ENCODE measurements at regions not wholly inside any gene's neighbourhood (a gene's known extent, or its start where the extent isn't known, plus 50 kb on each side); places are given as distances from the start of the nearest gene placed in this dataset.
A peak's percentile ranks its signal among the peaks of the same experiment; 100 is the strongest.
"Not testable (repeated sequence)": the region's sequence is repeated elsewhere in the genome, so short reads cannot be mapped to it uniquely, and the experiment has no call there.

DNA sequence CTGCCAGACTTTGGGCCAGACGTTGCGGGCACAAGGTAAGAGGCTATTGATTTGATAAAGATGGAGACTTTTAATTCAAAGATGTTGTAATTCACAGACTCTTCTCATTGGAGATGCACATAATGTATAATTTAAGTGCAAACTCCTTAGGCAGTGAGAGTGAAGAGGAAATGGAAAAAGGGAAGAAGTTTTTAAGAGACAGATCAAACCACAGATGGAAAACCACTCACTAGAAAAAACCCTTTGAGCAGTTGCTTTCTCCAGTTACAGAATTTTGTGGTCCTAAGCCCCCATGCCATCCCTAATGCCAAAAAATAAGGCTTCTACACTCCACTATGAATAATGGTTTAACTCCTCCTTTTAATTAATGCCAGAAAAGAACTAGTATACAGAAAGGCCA is 977.1 kb upstream of the PRKX start:
- no peak for DNase-seq (ENCODE audit: low read depth in 2 of 2)

DNA sequence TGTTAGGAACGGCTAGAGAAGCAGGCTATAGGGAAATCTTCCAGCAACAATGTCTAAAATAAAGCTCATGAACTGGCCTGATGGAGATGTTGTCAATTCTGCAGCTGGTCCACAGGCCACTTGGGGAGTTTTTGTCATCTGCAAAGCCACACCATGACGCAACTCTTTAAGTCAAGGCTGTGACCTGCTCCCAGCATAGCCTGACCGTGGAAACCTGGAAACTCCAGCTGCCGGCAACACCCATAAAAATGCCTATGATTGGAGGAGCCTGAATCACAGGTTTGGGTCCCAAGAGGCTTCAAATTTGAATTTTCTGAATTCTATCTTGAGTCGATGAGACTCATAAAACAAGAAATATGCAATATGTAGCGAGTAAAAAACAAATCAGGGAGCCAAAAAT is 969.2 kb upstream of the PRKX start:
- DNase-seq (ENCODE audit: low read depth in 2 of 2) = no peak

GRCh38 chrX:4675686-4676300 is 962.3 kb upstream of the PRKX start:
- no peak for DNase-seq (ENCODE audit: low read depth in 2 of 2)

GRCh38 chrX:4674028-4674782 is 960.8 kb upstream of the PRKX start:
- DNase-seq (ENCODE audit: low read depth in 2 of 2) = no peak

DNA sequence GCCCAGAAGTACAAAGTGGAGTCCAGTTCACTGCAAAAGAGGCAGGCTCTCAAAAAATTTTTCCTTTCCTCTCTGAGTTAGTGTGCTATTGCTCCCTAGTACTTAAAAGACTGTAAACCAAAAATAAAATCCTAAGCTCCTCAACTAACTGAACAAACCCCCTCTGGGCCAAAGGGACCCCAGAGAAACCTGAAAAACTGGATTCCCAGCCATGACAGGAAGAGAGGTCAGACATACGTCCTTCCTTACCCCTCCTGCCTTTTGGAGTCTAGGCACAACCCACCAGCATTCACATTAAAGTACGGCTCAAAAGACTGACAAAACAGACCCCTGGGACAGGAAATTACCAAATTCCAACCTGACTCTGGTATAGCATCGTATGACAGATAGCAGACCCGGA is 957.9 kb upstream of the PRKX start:
- DNase-seq (ENCODE audit: low read depth in 2 of 2) = no peak

DNA sequence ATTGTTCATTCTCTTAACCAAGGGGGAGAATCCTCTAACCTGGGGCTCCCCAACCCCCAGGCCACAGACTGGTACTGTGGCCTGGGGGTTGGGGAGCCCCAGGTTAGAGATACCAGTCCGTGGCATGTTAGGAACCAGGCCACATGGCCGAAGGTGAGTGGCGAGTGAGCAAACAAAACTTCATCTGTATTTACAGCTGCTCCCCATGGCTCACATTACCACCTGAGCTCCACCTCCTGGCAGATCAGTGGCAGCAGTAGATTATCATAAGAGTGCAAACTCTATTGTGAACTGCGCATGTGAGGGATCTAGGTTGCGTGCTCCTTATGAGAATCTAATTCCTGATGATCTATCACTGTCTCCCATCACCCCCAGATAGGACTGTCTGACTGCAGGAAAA is 957.2 kb upstream of the PRKX start:
- DNase-seq (ENCODE audit: low read depth in 2 of 2) = no peak

DNA sequence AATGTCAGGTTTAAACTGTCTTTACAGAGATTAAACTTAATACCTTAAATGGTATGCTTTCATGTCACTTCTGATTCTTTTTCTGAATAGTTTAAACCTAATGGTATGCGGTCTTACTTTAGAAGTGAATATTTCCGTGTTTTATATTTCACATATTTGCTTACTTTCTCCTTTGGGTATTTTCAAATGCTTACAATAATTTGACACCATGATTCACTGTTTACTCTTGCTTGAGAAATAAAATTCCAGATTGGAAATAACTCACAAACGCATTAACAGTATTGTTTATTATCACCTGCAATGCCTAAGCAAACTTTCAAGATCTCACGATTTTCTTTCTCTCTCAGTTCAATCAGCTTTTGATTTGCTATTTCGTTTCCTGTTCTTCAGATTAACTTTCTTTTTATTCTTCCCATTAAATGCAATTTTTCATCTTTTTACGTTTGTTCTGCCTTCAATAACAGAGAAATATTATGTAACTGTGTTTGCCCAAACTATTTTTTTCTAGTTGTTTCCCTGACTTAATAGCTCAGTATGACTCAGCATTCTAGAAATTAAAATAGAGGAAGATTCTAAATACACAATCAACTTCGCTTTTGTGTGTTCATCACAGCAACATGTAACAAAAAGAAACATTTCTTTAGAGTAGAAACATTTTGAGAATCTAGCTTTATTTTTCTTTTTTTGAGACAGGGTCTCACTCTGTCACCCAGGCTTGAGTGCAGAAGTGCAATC is 955.5 kb upstream of the PRKX start:
- no peak for DNase-seq (ENCODE audit: low read depth in 2 of 2)

GRCh38 chrX:4663085-4663484 is 949.6 kb upstream of the PRKX start:
- DNase-seq (ENCODE audit: low read depth in 2 of 2) = no peak

DNA sequence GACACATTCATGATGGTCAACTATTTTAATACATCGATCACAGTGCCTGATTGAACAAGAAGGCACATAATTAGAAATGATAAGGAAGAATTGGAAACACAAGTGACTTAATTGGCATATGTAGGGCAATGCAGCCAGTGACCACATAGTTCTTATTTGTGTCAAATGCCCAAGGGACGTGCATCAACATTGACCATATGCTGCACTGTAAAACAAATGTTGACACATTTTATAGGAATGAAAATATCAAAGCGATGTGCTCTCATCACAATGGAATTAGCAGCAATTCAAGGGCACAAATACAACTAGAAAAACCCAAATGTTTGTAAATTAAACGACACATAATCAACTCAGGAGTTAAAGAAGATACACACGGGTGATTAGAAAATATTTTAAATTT is 948.3 kb upstream of the PRKX start:
- DNase-seq (ENCODE audit: low read depth in 2 of 2) = no peak

- no peak for DNase-seq (ENCODE audit: low read depth in 2 of 2)
These were observed 943.0 kb upstream of the PRKX start for GRCh38 chrX:4656419-4656818.

GRCh38 chrX:4655743-4656142 is 942.3 kb upstream of the PRKX start:
- DNase-seq (ENCODE audit: low read depth in 2 of 2) = no peak

GRCh38 chrX:4642114-4642513 is 928.7 kb upstream of the PRKX start:
- DNase-seq (ENCODE audit: low read depth in 2 of 2) = no peak

GRCh38 chrX:4638036-4638435 is 924.6 kb upstream of the PRKX start:
- DNase-seq (ENCODE audit: low read depth in 2 of 2) = no peak

DNA sequence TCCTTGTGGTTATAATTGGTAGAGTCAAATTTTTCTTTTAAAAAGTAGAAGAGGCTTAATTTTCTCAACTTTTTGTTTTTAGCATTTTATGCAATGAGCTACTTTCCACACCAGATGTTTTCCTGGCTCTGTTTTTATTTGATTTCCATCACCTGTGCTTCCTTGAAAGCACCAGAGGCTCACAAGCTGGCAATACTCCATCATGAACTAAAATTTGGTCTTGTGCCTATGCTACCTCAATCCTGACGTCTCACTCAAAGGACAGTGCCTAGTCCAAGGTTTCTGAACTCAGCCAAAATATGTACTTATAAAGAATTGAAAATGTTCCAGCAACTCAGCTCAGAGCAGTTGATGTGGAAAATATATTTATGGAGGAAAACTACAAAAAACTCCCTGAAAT is 914.0 kb upstream of the PRKX start:
- DNase-seq (ENCODE audit: low read depth in 2 of 2) = no peak

GRCh38 chrX:4622486-4623167 is 909.2 kb upstream of the PRKX start:
- no peak for DNase-seq (ENCODE audit: low read depth in 2 of 2)

DNA sequence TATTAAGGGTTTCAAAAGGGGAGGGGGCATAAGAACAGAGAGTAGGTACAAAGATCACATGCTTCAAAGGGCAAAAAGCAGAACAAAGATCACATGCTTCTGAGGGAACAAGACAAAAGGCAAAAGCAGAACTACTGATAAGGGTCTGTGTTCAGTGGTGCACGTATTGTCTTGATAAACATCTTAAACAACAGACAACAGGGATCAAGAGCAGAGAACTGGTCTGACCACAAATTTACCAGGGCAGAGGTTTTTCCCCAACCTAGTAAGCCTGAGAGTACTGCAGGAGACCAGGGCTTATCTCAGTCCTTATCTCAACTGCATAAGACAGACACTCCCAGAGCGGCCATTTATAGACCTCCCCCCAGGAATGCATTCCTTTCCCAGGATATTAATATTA is 900.2 kb upstream of the PRKX start:
- not testable (repeated sequence) for DNase-seq (ENCODE audit: low read depth in 2 of 2)

DNA sequence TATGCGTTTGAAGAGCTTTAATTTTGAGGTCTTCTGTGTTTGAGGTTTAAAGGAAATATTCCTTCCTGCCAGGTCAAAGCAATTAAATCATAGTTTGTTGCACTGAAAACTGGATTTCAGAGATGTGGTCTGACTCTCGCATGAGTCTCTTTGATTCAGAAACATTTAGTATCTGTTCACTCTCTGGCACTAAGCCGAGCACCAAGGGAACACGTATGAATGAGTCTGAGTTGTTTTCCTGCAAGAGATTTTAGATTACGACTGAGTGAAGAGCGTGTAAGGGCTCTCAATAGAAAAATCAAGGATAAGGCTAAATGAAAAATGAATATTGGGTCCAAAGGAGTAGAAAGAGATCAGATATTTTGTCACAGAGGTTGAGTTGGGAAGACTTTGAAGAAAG is 875.4 kb upstream of the PRKX start:
- peak in 1 of 2 experiments; percentile 4 for DNase-seq (ENCODE audit: low read depth in 2 of 2)

DNA sequence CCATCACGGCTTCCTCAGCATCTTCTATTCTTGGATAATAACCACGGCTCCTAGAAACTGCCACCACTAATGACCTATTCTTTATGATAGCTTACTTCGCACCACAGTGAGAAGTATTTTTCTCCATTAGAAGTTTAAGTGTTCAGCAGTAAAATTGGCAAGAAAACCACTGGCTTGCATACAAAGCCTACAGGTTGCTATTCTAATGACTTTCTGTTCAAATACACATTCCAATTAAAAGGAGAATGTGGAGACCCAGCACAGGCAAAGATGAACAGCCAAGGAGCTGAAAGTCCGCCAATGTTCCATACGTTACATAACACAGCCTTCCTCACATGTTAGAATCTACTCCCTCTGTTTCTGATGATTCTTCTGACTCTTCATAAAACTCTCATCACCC is 875.0 kb upstream of the PRKX start:
- DNase-seq (ENCODE audit: low read depth in 2 of 2) = no peak

DNA sequence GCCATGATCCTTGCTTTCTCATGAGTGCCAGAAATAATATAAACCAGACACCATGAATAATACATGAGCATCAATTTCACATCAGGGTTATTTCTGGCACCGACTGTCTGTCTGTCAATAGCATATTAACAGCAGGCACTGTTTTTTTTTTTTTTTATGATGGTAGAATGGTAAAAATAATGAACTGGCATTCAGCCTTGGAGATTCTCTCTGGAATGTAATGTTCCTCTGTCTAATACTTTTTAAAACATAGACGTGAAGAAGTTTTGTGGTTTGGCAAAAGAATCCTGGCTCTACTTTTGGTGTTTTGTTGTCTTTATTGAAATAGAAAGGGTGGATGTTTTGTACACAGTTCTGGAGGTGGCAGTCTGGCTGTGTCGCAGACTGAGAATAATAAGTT is 874.6 kb upstream of the PRKX start:
- no peak for DNase-seq (ENCODE audit: low read depth in 2 of 2)

DNA sequence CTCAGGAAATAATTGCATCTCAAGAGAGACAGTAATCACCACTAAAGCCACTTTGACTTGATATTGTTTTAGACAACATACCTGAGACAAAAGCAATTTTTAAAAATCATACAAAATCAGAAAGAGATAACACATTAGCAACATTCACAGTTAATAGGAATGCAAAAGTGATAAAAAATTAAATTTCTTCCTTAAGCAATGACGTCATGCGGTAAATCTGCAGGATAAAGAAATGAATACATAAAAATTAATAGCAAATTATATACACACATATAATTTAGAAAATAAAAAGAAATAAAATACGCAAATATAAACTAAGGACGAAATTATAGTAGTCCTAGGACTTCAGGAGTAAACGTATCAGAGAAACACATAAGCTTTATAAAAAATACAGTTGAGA is 866.5 kb upstream of the PRKX start:
- DNase-seq (ENCODE audit: low read depth in 2 of 2) = no peak

DNA sequence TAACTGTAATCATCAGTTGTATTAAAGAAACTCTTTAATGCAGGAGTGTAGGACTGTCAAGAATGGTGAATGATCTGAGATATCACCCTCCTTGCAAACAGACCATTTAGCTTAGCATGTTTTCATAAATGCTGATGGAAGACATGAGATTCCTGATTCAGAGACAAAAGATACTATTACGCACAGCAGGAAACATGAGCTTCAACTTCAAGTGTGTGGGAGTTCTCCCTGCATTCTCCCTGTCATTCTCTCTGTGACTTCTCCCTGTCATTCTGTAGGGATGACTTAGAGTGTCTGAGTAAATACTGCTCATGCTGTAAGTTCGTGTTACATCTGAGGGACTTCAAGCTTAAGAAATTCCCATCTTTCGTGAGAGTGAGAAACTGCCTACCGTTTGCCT is 866.0 kb upstream of the PRKX start:
- no peak for DNase-seq (ENCODE audit: low read depth in 2 of 2)

- DNase-seq (ENCODE audit: low read depth in 2 of 2) = no peak
These were observed 859.2 kb upstream of the PRKX start for GRCh38 chrX:4572691-4573090.

DNA sequence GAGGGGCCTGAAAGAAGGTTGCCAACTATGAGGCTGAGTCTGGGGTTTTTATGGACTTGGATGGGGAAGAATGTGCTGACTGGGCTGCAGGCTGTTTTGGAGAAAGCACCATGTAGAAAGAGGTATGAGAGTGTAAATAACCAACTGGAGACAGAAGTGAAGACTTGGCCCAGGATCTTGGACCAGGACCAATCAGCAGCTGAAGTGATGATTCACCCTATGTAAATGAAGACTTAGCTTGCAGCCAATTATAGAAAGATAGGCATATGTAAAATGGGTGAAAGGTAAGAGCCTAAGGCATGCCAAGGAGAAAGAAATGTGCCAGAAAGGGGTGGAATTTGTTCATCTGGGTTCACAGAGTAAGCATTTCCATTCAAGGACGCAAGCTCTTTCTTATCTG is 856.7 kb upstream of the PRKX start:
- no peak for DNase-seq (ENCODE audit: low read depth in 2 of 2)
